Ureter (tissue), 1 donor: ENCODE measurements at regions not wholly inside any gene's neighbourhood (a gene's known extent, or its start where the extent isn't known, plus 50 kb on each side); places are given as distances from the start of the nearest gene placed in this dataset.
"Not testable (repeated sequence)": the region's sequence is repeated elsewhere in the genome, so short reads cannot be mapped to it uniquely, and the experiment has no call there.

ENCODE experiments used
- DNase-seq: peaks from one replicate; pipeline ENCODE4 v3.0.0-alpha.2; 2020; ENCODE audit warnings: low spot score
- donor health status: DM: yes; HTN: yes; CAD: no.

DNA sequence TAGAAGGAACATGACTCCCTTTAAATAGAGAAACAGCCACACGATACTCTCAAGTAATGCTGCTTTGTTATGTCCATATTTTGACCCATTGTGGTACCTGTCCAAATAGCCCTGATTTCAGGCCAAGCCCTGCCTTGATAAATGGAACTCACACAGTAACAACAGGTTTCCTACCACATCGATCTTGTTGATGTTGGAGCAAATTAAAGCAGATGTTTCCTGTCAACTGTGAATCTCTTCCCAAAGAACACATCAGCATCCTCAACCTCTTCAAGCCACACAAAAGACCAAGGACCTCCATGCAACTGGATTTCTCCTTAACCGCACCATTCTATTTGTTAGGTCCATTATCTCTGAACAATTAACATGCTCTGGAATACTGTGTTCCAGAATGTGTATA, 109.5 kb downstream of the FOXD4L6 start:
- DNase-seq, result not testable (repeated sequence)

DNA sequence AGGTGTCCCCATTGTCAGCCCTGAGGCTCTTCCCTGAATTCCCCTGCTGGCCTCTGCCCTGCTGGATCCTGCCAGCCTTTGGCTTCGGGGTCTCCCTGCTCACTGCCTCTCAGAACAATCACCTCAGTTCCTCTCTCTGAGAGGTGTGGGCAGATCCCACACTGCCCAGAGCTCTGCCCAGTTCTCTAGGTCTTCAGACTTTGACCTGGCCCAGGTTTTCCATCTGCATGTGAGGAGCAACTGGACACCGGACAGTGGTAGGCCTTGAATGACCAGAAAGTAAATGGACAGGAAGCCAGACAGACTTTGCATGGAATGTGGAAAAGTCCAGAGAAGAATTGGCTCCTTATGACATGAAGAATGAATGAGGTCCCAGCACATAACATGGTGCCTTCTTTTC, 111.8 kb downstream of the FOXD4L6 start:
- not testable (repeated sequence) for DNase-seq

DNA sequence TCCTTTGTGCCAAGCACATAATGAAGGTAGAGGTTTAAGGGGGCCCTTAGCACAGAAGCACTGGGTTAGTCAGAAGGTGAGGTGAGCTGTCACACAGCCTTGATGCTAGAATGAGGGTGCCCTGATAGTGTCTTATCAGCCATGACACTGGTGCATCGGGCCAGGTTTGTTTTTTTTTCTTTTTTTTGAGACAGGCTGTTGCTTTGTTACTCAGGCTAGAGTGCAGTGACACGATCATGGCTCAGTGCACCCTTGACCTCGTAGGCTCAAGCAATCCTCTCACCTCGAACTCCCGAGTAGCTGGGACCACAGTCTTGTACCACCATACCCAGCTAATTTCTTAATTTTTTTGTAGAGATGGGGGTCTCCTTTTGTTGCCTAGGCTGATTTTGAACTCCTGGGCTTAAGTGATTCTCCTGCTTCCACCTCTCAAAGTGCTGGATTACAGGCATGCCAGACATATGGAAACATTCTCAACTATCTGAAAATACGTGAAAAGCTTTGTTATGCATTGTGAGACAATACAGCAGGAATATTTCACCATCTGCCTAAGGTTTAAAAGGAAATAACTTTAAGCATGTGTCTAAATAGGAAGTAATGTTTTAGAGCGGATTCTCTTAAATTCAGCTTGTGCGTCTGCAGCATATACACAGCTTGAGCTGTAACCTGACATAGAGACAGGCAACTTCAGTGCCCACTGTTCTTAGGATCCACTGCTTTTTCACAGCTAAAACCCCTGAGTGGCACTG, 128.4 kb downstream of the FOXD4L6 start:
- not testable (repeated sequence) for DNase-seq

DNA sequence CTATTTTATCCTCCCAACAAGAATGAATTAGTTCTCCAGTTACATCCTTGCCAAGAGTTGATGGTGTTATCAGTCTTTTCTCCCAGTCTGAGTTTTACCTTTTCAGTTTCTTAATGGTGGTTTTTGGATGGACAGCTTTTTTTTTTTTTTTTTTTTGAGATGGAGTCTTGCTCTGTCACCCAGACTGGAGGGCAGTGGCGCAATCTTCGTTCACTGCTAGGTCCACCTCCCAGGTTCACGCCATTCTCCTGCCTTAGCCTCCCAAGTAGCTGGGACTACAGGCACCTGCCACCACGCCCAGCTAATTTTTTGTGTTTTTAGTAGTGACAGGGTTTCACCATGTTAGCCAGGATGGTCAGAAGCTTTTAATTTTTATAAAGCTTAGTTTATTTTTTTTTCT, 133.0 kb downstream of the FOXD4L6 start:
- DNase-seq, result not testable (repeated sequence)

DNA sequence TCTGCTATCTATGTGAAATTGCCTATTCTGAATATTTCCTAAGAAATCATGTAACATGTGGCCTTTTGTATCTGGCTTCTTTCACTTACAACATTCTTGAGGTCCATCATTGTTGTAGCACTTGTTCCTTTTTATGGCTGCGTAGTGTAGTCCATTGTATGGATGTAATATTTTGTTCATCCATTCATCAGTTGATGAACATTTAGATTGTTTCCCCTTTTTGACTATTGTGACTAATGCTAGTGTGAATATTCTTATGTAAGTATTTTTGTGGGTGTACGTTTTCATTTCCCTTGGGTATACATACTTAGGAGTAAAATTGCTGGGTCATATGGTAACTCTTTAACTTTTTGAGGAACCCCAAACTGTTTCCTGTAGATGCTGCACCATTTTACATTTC, 134.6 kb downstream of the FOXD4L6 start:
- not testable (repeated sequence) for DNase-seq

DNA sequence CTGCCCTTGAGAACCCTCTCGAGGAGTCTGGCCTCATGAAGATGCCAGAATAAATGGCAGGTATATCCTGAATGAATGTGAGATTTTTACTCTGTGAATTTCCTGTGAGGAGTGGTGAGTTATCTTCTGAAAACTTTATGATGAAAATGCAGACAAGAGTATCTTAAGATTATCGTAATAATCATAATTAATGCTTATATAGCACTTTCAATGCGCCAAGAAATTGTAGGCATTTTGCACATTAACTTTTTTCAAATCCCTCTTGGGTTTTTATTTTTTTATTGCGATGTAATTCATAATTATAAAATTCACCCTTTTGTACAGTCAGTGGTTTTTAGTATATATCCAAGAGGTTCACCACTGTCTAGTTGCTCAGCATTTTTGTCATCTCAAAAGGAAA, 135.1 kb downstream of the FOXD4L6 start:
- DNase-seq, result not testable (repeated sequence)

DNA sequence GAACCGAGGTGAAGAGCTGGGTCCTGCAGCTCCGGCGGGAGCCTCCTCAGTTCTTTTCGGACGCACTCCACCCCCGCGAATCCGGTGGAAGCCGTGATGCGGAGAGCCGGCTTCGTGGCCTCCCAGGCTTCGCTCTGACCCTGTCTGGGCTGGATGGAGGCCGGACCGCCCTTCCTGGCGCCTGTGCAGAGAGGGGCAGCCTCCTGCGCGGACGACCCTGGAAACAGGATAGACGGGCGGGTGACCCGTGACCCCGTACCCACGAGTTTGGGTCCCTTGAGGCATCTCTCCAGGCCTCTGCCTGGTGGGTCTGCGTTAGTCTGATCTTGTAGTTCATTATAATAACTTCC, 136.0 kb downstream of the FOXD4L6 start:
- DNase-seq, result peak; percentile 72

DNA sequence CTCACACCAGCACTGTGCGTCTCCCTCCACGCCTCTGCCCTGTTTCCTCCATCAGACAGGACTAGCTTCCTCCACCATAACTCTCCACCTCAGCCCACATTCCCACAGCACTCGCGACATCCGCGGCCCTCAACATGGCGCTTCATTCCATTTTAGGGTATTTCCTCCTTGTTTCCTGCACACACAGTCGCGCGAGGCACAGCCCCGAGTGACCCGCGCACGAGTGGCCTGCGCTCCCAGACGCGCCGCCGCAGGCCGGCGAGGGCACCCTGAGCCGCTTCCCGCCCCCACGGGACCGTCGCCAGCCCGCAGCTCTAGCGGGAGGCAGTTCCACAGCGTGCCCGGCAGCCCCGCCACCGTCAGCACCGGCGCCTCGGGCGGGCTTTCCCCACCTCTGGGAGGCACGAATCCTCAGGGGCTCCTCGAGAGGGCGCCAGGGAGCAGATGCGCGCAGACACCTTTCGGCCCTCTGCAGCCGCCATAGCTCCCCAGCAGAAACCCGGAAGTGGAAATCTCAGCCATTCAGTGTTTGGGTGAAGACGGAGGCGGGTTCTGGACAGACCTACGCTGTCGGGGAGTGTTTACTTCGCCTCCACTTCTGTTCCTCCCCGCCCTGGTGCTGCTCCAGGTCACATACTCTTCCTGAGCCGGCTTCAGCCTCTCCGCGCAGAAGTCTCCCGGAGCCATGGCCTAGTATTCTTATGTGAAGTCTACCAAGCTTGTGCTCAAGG, 136.6 kb downstream of the FOXD4L6 start:
- peak; percentile 99 for DNase-seq

DNA sequence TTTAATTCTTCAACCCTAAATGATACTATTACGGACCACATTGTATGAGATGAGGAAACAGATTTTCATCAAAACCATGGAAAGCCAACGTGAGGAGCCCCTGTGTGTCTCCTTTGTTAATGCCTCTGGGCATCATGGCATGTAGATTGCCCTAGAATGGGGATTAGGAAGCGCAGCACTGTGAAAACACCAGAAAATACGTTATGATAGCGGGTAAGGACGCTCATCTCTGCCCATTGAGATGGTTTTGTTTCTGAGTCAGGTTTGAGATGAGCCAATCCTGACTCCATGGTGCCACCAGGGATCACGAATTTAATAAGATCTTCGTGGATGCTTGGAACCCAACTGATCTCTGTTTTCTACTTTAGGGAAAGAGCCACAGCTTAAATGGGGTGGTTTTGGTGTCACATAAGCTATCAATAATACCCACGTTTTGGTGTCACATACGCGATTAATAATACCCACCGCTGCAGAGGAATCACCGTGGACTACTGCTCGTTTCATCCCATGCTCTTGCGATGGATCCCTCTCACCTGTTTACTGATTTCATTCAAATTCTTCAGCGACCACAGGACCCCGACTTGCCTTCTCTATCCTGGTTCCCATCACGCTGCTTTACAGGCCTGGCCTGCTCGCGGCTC, 137.3 kb downstream of the FOXD4L6 start:
- DNase-seq, result not testable (repeated sequence)

DNA sequence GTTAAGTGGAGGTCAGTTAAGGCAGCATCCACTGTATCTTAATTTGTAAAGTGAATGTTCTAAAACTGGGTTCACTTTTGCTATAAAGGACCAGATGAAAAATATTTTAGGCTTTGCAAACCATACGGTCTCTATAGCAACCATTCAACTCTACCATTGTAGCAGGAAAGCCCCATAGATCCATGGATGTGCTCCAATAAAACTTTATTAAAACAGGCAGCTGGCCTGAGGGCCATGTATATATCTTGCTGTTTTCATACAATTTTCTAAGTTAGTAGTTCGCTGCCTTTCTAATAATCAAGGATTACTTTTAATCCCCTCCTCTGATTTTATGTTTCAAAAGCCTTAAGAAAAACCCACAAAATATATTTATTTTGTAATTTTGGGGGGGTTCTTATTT, 142.1 kb downstream of the FOXD4L6 start:
- DNase-seq, result not testable (repeated sequence)

DNA sequence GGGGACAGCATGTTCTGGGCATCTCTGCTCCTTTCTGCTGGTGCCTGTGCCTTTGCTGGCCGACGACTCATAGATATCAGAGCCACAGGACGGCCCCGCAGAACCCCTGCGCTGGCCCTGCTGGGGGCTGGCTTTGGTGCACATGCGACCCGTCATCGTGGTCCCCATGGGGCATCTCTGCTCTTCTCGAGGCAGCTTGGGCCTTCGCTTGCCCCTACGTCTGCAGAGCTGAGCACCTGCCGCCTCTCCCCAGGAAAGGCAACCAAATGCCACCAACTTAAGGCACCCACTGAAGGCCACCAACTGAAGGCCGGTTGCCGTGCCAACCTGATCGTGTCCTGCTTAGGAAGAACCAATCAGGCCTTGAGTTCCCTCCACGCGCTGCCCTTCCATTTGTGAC, 153.1 kb downstream of the FOXD4L6 start:
- not testable (repeated sequence) for DNase-seq

DNA sequence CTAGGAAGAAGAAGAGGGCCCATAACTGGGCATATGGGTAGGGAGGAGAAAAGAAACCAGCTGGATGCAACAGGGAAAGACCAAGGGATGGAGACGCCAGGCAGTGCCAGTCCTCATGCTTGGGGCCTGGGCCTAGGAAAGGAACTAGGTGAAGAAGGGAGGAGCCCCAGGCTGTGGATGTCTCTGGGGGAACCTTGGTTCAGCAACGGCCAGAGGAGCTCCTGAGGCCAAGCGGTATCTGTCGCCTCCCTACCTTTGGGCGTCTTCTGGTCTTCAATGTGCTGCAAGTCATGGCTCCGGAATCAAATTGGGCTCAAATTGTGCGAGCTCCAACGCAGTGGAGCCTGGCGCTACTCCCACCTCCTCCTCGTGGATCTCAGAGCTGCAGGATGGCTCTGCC, 153.6 kb downstream of the FOXD4L6 start:
- not testable (repeated sequence) for DNase-seq

DNA sequence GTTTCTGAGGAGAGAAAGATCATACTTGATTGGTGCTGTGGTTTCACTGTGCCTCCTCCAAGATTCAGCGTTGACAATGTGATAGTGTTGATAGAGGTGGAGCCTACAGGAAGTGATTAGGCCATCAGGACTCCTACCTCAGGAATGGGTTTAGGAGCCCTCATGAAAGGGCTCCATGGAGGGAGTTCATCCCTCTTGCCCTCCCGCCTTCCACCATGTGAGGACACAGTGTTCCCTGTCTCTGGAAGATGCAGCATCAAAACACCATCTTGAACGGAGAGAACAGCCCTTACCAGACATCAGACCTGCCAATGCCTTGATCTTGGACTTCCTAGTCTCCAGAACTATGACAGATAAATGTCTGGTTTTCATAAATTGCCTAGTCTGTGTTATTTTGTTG, 156.7 kb downstream of the FOXD4L6 start:
- not testable (repeated sequence) for DNase-seq

DNA sequence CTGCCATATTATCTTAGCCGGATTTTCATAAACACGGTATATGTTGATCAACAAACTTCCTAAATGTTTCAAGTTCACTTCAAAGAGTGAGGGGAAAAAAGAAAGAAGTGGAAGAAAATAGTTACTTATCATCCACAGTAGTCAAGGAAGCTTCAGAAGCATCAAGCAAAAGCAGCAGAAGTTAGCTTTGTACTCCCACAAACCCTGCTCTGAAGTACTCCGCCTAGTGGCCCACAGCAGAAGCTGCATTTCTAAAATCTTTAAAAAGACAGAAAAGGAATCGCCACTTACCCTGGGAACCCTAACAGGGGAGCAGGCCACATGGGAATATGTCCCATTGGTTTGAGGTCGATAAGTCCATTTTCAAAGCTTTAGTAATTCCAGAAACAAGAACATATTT, 158.1 kb downstream of the FOXD4L6 start:
- DNase-seq, result not testable (repeated sequence)

DNA sequence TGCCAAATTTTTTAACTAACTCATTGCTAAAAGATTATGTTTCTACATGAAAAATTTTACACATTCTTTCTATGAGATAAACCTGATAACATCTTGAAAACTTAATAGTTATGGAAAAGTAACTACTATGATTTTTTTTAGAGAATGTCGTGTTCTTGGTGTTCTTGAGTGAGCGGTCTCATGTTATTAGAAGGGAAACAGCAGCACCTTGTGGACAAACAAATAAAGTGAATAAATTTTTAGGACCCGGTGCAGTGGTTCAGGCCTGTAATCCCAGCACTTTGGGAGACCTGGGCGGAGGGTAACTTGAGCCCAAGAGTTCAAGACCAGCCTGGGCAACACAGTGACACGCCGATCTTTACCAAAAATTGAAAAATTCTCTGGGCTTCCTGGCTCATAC, 166.0 kb downstream of the FOXD4L6 start:
- DNase-seq, result not testable (repeated sequence)

DNA sequence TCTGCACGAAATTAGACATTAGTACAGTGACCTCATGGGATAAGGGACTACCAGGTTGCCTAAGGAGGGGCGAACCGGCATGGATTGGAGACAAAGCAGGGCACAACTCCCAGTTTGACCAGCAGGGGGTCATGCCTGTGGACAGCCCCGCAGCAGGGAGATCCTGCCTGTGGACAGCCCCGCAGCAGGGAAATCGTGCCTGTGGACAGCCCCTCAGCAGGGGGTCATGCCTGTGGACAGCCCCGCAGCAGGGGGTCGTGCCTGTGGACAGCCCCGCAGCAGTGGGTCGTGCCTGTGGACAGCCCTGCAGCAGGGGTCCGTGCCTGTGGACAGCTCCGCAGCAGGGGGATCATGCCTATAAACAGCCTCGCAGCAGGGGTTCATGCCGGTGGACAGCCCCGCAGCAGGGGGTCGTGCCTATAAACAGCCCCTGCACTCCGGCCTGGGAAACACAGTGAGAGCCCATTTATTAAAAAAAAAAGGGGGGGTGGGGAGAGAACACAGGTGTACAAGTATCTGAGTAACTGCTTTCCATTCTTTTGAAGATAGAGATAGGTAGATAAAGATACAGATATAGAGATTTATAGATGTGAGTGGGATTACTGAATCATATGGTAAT, 176.5 kb downstream of the FOXD4L6 start:
- not testable (repeated sequence) for DNase-seq

DNA sequence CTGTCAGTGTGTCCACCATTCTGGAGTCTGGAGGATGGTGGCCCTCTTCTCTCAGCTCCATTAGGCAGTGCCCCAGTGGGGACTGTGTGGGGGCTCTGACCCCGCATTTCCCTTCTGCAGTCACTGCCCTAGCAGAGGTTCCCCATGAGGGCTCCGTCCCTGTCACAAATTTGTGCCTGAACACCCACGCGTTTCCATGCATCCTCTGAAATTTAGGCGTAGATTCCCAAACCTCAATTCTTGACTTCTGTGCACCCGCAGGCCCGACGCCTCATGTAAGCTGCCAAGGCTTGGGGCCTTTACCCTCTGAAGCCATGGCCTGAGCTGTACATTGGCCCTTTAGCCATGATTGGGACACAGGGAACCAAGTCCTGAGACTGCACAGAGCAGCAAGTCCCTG, 182.3 kb downstream of the FOXD4L6 start:
- DNase-seq, result not testable (repeated sequence)

DNA sequence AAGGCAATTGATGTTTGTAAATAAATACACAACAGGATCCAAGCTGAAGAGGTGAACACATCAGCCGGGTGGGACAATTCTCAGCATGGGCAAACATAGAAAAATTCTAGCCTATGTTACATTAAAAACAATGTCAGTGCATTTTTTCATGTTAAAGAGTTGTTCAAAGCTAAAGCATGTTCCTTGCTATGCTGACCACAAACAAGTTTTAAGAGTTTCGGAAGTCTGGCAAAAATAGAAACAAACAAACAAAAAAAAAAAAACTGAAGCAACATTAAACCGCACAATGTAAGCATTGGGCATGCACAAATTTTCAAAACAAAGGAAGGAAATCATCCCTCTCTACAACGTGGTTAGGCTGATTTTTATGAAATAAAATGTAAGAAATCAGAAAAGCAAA, 185.8 kb downstream of the FOXD4L6 start:
- DNase-seq, result not testable (repeated sequence)

DNA sequence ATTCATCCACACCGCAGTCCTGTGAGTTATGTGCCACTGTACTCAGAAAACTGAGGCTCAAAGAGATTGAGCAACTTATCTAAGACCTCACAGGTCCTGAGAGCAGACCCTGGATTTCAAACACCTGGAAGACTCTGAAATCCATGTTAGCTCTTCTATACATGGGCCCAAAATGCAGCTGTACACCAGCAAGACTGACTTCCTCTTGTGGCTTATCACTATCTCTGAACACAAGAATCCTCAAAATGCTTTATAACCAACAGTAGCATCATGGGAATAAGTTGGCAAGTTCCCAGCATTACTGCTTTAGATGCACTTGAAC, 188.6 kb downstream of the FOXD4L6 start:
- DNase-seq, result not testable (repeated sequence)

DNA sequence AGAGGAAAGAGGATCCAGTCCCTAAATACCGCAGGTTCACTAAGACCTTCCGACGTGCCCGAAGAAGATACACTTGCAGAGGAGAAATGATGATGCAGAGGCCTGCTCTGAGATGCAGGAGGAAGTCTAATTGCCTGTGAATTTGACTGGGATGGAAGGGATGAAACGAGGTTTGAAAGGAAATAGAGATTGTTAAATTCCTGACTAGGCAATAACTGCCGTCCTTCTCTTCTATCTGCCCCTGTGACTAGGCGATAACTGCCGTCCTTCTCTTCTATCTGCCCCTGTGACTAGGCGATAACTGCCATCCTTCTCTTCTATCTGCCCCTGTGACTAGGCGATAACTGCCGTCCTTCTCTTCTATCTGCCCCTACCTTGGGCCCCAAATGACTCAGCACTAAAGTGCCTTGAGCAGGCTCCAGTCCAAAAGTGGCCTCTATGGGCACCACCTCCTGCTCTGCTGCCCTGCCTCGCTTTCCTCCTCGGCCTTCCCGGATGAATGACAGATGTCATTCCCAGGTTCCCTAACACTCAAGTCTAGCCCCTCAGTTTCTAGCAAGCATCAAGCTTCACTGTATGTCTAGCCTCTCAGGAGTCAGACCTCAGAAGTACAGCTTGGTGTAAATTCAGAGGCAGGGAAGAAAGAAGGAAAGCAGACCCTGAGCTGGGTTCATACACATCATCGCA, 189.1 kb downstream of the FOXD4L6 start:
- not testable (repeated sequence) for DNase-seq

DNA sequence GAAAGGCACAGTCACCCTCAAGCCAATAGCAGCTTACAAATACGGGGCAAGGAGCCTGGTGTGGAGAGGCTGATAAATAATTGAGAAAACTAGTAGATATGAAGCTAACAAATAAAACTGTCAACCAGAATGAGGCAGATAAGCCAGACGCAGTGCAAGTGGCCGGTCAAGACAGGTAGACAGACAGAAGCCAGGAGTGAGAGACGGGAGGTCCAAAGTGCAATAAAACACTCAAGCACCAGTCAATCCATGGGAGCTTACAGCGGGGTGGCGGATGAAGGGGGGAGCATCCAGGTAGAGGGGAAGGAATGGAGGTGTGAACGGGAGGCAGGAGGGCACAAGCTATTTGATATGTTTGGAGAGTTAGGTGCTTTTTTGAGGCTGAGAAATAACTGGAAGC, 193.1 kb downstream of the FOXD4L6 start:
- no peak for DNase-seq

DNA sequence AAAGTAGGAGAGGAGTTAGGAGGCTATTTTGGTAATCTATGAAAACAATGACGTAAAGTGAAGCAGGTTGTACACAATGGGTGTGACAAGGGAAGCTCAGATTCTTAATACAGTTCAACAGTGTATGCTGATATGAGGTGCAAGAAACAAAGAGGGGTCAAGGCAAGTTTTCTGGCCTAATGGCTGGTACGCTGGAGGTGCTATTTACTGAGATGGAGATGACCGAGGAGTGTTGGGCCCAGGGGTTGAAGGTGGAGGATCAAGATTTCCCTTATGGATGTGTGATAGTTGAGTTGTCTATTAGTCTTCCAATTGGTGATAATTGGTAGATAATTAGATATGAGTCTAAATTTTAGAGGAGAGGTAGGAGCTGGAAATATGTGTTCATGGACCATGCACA, 194.0 kb downstream of the FOXD4L6 start:
- DNase-seq, result not testable (repeated sequence)
